Thyroid gland (tissue), 4 donors: ENCODE measurements at regions not wholly inside any gene's neighbourhood (a gene's known extent, or its start where the extent isn't known, plus 50 kb on each side); places are given as distances from the start of the nearest gene placed in this dataset.
"Not testable (repeated sequence)": the region's sequence is repeated elsewhere in the genome, so short reads cannot be mapped to it uniquely, and the experiment has no call there.

Source experiments
- DNase-seq, 2 donors: peaks; one replicate each; pipeline ENCODE4 v3.0.0-alpha.2; 2019
- H3K27ac ChIP-seq, 3 donors: fragments of 200-600 bp; sonication (generic); 1 replicate in 2 of 3; 2 replicates in 1 of 3; pipeline ENCODE4 v1.5.1; 2016 to 2019; ENCODE audit warnings: mild to moderate bottlenecking in 1 of 3, moderate library complexity in 1 of 3
- H3K27me3 ChIP-seq: fragments of 200-600 bp; sonication (generic); one replicate; pipeline ENCODE4 v1.5.1; 2019
- H3K36me3 ChIP-seq, 2 donors: fragments of 200-600 bp; sonication (generic); one replicate each; pipeline ENCODE4 v1.5.1; 2016 to 2019
- H3K4me1 ChIP-seq, 2 donors: fragments of 200-600 bp; sonication (generic); one replicate each; pipeline ENCODE4 v1.5.1; 2017 to 2019
- H3K4me3 ChIP-seq, 3 donors: fragments of 200-600 bp; sonication (generic); replicated peaks in 1 of 3; 1 replicate in 2 of 3; 2 replicates in 1 of 3; pipeline ENCODE4 v1.5.1; 2016; ENCODE audit warnings: mild to moderate bottlenecking in 1 of 3
- H3K9me3 ChIP-seq: fragments of 200-600 bp; sonication (generic); one replicate; pipeline ENCODE4 v1.5.1; 2017
- CTCF ChIP-seq, 6 experiments: fragments of 200-600 bp in 3 of 6; fragments of 450-650 bp in 3 of 6; sonication (generic) in 3 of 6; IDR thresholded peaks; one replicate each; pipeline ENCODE4 v1.5.1; 2016 to 2019; ENCODE audit warnings: antibody characterized with exemption in 6 of 6, mild to moderate bottlenecking in 2 of 6, inconsistent platforms in 1 of 6, moderate library complexity in 1 of 6
- POLR2A ChIP-seq, 2 donors: fragments of 450-650 bp; IDR thresholded peaks; one replicate each; pipeline ENCODE4 v1.6.1; 2017; ENCODE audit warnings: antibody characterized with exemption in 2 of 2, mild to moderate bottlenecking in 2 of 2, moderate library complexity in 1 of 2
- WGBS, 2 donors: methylation state at CpG; one replicate each; pipeline ENCODE4 v1.1.5; 2017; 5-methylcytosine and 5-hydroxymethylcytosine counted together
- intact Hi-C: fragments of 100-400 bp; cut with DNase I; formaldehyde crosslinking; loops from one replicate; pipeline ENCODE4 v1.15.1; 2023

- H3K4me3 ChIP-seq: no peak overlapping the region
- no peaks in the 10 kb centered on the region for H3K27me3 ChIP-seq
- H3K36me3 ChIP-seq: no peaks in the 10 kb centered on the region
- H3K4me1 ChIP-seq: no peaks in the 10 kb centered on the region
- intact Hi-C loops: no loop called here
- 67 to 84% methylated on average over 4 of the region's 4 CpGs for WGBS, 2 donors
- no peaks in the 10 kb centered on the region for H3K9me3 ChIP-seq
- no peak for TF ChIP-seq POLR2A (IDR thresholded peaks at IDR 0.05)
- no peak for TF ChIP-seq CTCF (IDR thresholded peaks at IDR 0.05)
- no peak overlapping the region for H3K27ac ChIP-seq
- DNase-seq: no peak
Measured at GRCh38 chr12:83932011-83932410, 980.6 kb downstream of the SLC6A15 start.

GRCh38 chr12:83931451-83931850 lies 981.1 kb downstream of the SLC6A15 start:
- Histone ChIP-seq H3K9me3 (no peaks in the 10 kb centered on the region), H3K4me1 (no peaks in the 10 kb centered on the region), H3K27me3 (no peaks in the 10 kb centered on the region), H3K4me3 (no peak overlapping the region), H3K36me3 (no peaks in the 10 kb centered on the region), H3K27ac (no peak overlapping the region)
- no peak for TF ChIP-seq CTCF (IDR thresholded peaks at IDR 0.05)
- TF ChIP-seq POLR2A (IDR thresholded peaks at IDR 0.05): no peak
- intact Hi-C loops: no loop called here
- no peak for DNase-seq

- H3K4me3 ChIP-seq, DNase-seq, H3K27me3 ChIP-seq, H3K4me1 ChIP-seq, H3K9me3 ChIP-seq, H3K36me3 ChIP-seq, H3K27ac ChIP-seq, intact Hi-C loops: not testable (repeated sequence)
- 96 to 97% methylated on average over 13 of the region's 13 CpGs for WGBS, 2 donors
Measured at GRCh38 chr12:83929792-83930191, 982.8 kb downstream of the SLC6A15 start.

GRCh38 chr12:83920821-83921547 lies 991.6 kb downstream of the SLC6A15 start:
- H3K4me1 ChIP-seq: no peaks in the 10 kb centered on the region
- no peaks in the 10 kb centered on the region for H3K36me3 ChIP-seq
- 84 to 94% methylated on average over 2 of the region's 2 CpGs for WGBS, 2 donors
- H3K27ac ChIP-seq: no peak overlapping the region
- TF ChIP-seq POLR2A (IDR thresholded peaks at IDR 0.05): no peak
- no peak for TF ChIP-seq CTCF (IDR thresholded peaks at IDR 0.05)
- intact Hi-C loops: no loop called here
- no peaks in the 10 kb centered on the region for H3K27me3 ChIP-seq
- no peak overlapping the region for H3K4me3 ChIP-seq
- no peaks in the 10 kb centered on the region for H3K9me3 ChIP-seq
- DNase-seq: no peak

- no peaks in the 10 kb centered on the region for H3K27me3 ChIP-seq
- no peak overlapping the region for H3K4me3 ChIP-seq
- intact Hi-C loops: no loop called here
- H3K36me3 ChIP-seq: no peaks in the 10 kb centered on the region
- H3K27ac ChIP-seq: no peak overlapping the region
- WGBS, 2 donors: 66 to 70% methylated on average over 3 of the region's 3 CpGs
- no peaks in the 10 kb centered on the region for H3K4me1 ChIP-seq
- H3K9me3 ChIP-seq: no peaks in the 10 kb centered on the region
- DNase-seq: no peak
- no peak for TF ChIP-seq CTCF (IDR thresholded peaks at IDR 0.05)
- no peak for TF ChIP-seq POLR2A (IDR thresholded peaks at IDR 0.05)
Measured at GRCh38 chr12:83919081-83919480, 993.5 kb downstream of the SLC6A15 start.
